22Rv1 (cell line): ENCODE measurements at regions not wholly inside any gene's neighbourhood (a gene's known extent, or its start where the extent isn't known, plus 50 kb on each side); places are given as distances from the start of the nearest gene placed in this dataset.

Experiments
- CTCF ChIP-seq: fragments of 450-650 bp; IDR thresholded peaks from 2 replicates; pipeline ENCODE4 v1.5.1; 2017; ENCODE audit warnings: mild to moderate bottlenecking
- ZFX ChIP-seq: fragments of 450-650 bp; IDR thresholded peaks from 2 replicates; pipeline ENCODE4 v1.6.1; 2017; ENCODE audit warnings: antibody characterized with exemption, borderline replicate concordance

- TF ChIP-seq CTCF (no peak), ZFX (no peak)
These were observed 83.7 kb downstream of the TRIM29 start for GRCh38 chr11:120054016-120054752.
